BE2C (cell line): ENCODE measurements at regions not wholly inside any gene's neighbourhood (a gene's known extent, or its start where the extent isn't known, plus 50 kb on each side); places are given as distances from the start of the nearest gene placed in this dataset.
"Not testable (repeated sequence)": the region's sequence is repeated elsewhere in the genome, so short reads cannot be mapped to it uniquely, and the experiment has no call there.

Source experiments
- DNase-seq: peaks from one replicate; pipeline ENCODE4 v3.0.0-alpha.2; 2020
- H3K27me3 ChIP-seq: fragments of 250-450 bp; sonication (Bioruptor Pico); 2 replicates; pipeline ENCODE4 v1.5.1; 2020; ENCODE audit warnings: mild to moderate bottlenecking
- H3K36me3 ChIP-seq: fragments of 250-450 bp; sonication (Bioruptor Pico); 2 replicates; pipeline ENCODE4 v1.5.1; 2020; ENCODE audit warnings: mild to moderate bottlenecking
- H3K4me1 ChIP-seq: fragments of 250-450 bp; sonication (Bioruptor Pico); 2 replicates; pipeline ENCODE4 v1.5.1; 2020
- H3K4me3 ChIP-seq: 2 replicates; pipeline ENCODE4 v1.5.1; 2011; ENCODE audit warnings: low read depth, low read length
- H3K9me3 ChIP-seq: fragments of 250-450 bp; sonication (Bioruptor Pico); 2 replicates; pipeline ENCODE4 v1.5.1; 2020
- TF ChIP-seq, protein P1 (sequence below): IDR thresholded peaks from 2 replicates; pipeline ENCODE4 v1.5.1; 2012; ENCODE audit warnings: mild to moderate bottlenecking, low read depth, low read length

DNA sequence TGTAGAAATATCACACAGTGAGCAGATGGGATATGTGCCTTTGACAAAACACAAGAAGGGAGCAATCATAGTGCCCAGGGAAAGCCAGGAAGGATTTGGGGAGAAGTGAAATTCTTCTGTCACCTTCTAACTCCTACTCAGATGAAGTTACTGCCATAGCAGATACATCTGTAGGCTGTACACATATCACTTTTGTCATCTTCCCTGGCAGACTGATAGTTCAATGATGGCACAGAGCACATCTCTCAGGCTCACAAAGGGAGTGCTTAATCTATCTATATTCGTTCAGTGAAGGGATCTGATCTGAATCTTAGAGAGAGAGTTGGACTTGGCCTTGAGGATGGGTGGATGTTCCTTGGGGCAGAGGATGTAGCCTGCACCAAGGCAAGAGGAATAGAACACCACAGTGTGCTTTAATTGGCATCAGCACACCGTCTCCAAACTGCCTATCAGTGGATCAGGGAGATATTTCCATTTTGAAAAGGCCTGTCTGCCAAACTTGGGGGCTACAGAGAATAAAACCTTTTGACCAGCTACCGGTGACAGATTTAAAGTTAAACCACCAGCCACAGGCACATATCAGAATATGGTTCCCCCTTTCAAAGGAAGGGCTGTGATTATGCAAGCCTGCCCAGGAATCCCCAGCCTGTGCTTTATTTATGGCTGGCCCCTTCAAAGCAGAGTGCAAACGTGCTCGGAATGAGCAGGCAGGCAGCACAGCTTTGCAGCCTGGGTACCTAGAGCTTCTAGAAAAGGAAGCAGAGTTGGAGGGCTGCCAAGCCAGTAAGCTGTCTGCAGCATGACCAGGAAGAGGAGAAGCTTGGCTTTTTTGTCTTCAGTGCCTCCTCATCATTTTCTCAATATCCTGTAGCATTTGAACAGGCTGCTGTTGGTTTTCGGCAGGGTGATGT is 165.5 kb upstream of the DYRK2 start:
- no peak for DNase-seq
- TF ChIP-seq, protein P1, sequence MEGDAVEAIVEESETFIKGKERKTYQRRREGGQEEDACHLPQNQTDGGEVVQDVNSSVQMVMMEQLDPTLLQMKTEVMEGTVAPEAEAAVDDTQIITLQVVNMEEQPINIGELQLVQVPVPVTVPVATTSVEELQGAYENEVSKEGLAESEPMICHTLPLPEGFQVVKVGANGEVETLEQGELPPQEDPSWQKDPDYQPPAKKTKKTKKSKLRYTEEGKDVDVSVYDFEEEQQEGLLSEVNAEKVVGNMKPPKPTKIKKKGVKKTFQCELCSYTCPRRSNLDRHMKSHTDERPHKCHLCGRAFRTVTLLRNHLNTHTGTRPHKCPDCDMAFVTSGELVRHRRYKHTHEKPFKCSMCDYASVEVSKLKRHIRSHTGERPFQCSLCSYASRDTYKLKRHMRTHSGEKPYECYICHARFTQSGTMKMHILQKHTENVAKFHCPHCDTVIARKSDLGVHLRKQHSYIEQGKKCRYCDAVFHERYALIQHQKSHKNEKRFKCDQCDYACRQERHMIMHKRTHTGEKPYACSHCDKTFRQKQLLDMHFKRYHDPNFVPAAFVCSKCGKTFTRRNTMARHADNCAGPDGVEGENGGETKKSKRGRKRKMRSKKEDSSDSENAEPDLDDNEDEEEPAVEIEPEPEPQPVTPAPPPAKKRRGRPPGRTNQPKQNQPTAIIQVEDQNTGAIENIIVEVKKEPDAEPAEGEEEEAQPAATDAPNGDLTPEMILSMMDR: no peak
- H3K9me3 ChIP-seq: no peaks in the 10 kb centered on the region

GRCh38 chr12:67483871-67484554 is 164.5 kb upstream of the DYRK2 start:
- DNase-seq: no peak
- TF ChIP-seq, protein P1: no peak
- no peaks in the 10 kb centered on the region for H3K36me3 ChIP-seq

More for the DNA sequence above, 165.5 kb upstream of the DYRK2 start:
- H3K4me3 ChIP-seq: no peak overlapping the region
- H3K36me3 ChIP-seq: no peaks in the 10 kb centered on the region
- H3K27me3 ChIP-seq: no peaks in the 10 kb centered on the region
- H3K4me1 ChIP-seq: no peaks in the 10 kb centered on the region

GRCh38 chr12:67484791-67485480 is 163.6 kb upstream of the DYRK2 start:
- TF ChIP-seq, protein P1: no peak
- no peak for DNase-seq
- H3K9me3 ChIP-seq: no peaks in the 10 kb centered on the region
- no peak overlapping the region for H3K4me3 ChIP-seq
- H3K4me1 ChIP-seq: no peaks in the 10 kb centered on the region
- H3K36me3 ChIP-seq: no peaks in the 10 kb centered on the region
- H3K27me3 ChIP-seq: no peaks in the 10 kb centered on the region

More at GRCh38 chr12:67483871-67484554, 164.5 kb upstream of the DYRK2 start:
- no peaks in the 10 kb centered on the region for H3K4me1 ChIP-seq
- H3K4me3 ChIP-seq: no peak overlapping the region
- no peaks in the 10 kb centered on the region for H3K9me3 ChIP-seq
- H3K27me3 ChIP-seq: no peaks in the 10 kb centered on the region

DNA sequence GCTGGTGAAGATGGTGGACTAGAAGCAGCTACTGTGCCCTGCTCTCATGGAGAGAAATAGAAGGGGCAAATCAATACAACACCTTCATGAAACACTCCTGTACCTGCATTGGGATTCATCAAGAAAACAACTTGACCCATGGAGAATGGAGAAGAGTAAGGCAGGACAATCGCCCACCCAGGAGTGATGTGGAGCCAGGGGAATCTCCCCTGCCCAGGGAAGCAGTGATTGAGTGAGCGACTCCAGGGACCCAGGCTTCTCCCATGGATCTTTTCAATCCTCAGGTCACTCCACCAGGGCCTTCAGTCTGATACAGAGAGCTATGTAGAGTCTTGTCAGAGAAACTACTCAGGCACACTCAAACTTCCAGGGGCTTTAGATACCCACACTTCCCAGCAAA is 161.9 kb upstream of the DYRK2 start:
- Histone ChIP-seq H3K9me3 (no peaks in the 10 kb centered on the region), H3K4me1 (no peaks in the 10 kb centered on the region), H3K4me3 (no peak overlapping the region), H3K36me3 (no peaks in the 10 kb centered on the region), H3K27me3 (no peaks in the 10 kb centered on the region)
- no peak for DNase-seq
- TF ChIP-seq, protein P1: no peak

DNA sequence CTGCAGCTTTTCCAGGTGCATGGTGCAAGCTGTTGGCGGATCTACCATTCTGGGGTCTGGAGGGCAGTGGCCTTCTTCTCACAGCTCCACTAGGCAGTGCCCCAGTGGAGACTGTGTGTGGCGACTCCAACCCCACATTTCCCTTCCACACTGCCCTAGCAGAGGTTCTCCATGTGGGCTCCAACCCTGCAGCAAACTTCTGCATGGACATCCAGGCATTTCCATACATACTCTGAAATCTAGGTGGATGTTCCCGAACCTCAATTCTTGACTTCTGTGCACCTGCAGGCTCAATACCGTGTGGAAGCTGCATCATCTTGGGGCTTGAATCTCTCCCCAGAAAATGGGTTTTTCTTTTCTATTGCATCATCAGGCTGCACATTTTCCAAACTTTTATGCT is 160.2 kb upstream of the DYRK2 start:
- H3K4me3 ChIP-seq, H3K9me3 ChIP-seq, H3K27me3 ChIP-seq, H3K4me1 ChIP-seq, H3K36me3 ChIP-seq, DNase-seq: not testable (repeated sequence)

- Histone ChIP-seq H3K9me3 (no peaks in the 10 kb centered on the region), H3K36me3 (no peaks in the 10 kb centered on the region), H3K4me1 (no peaks in the 10 kb centered on the region), H3K4me3 (no peak overlapping the region), H3K27me3 (no peaks in the 10 kb centered on the region)
- TF ChIP-seq, protein P1: no peak
- no peak for DNase-seq
These were observed 159.5 kb upstream of the DYRK2 start for GRCh38 chr12:67489007-67489406.
